Body of pancreas (tissue), 4 donors: ENCODE measurements at regions not wholly inside any gene's neighbourhood (a gene's known extent, or its start where the extent isn't known, plus 50 kb on each side); places are given as distances from the start of the nearest gene placed in this dataset.

ENCODE experiments used
- POLR2A ChIP-seq, 3 donors: fragments of 450-650 bp; IDR thresholded peaks; one replicate each; pipeline ENCODE4 v1.6.1; 2016; ENCODE audit warnings: antibody characterized with exemption in 3 of 3, mild to moderate bottlenecking in 2 of 3
- TF ChIP-seq, protein P1 (sequence below), 7 experiments: fragments of 450-650 bp in 4 of 7; fragments of 200-600 bp in 3 of 7; sonication (generic) in 3 of 7; IDR thresholded peaks; one replicate each; pipeline ENCODE4 v1.5.1; 2016 to 2019; ENCODE audit warnings: antibody characterized with exemption in 7 of 7

DNA sequence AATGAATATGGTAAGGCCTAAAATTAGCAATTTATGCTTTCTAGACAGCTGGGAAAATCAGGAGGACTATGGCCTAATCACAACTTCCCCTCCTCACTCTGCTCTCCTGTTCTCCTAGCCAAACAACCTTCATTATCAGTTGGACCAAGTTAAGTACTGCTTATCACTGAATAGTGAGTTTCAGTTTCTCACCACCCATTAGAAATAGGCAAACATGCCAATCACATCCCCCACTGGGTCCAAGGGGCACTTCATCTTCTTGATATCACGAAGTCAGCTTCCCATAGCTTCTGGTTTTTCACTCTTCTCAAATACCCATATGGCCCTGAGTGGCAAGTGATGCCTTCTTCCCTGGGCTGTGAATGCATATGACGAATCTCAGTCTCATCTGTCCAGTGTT lies 689.6 kb downstream of the SLITRK5 start:
- TF ChIP-seq, protein P1, sequence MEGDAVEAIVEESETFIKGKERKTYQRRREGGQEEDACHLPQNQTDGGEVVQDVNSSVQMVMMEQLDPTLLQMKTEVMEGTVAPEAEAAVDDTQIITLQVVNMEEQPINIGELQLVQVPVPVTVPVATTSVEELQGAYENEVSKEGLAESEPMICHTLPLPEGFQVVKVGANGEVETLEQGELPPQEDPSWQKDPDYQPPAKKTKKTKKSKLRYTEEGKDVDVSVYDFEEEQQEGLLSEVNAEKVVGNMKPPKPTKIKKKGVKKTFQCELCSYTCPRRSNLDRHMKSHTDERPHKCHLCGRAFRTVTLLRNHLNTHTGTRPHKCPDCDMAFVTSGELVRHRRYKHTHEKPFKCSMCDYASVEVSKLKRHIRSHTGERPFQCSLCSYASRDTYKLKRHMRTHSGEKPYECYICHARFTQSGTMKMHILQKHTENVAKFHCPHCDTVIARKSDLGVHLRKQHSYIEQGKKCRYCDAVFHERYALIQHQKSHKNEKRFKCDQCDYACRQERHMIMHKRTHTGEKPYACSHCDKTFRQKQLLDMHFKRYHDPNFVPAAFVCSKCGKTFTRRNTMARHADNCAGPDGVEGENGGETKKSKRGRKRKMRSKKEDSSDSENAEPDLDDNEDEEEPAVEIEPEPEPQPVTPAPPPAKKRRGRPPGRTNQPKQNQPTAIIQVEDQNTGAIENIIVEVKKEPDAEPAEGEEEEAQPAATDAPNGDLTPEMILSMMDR (IDR thresholded peaks at IDR 0.05) = no peak
- no peak for TF ChIP-seq POLR2A (IDR thresholded peaks at IDR 0.05)
